ENCODE measurements at regions not wholly inside any gene's neighbourhood (a gene's known extent, or its start where the extent isn't known, plus 50 kb on each side); places are given as distances from the start of the nearest gene placed in this dataset.
A peak's percentile ranks its signal among the peaks of the same experiment; 100 is the strongest.

GRCh38 chrY:21295206-21295605, 215.9 kb upstream of the RBMY1B start:
- FAIRE-seq (no peak), DNase-seq (ENCODE audit: insufficient read length, low spot score) (no peak)
- no peak for TF ChIP-seq TAF1 (IDR thresholded peaks at IDR 0.05; ENCODE audit: low read depth, low read length)
- TF ChIP-seq POLR2AphosphoS5 (IDR thresholded peaks at IDR 0.05; ENCODE audit: low read depth, low read length): no peak
- no peak for TF ChIP-seq PAX5 (IDR thresholded peaks at IDR 0.05; ENCODE audit: insufficient read depth, low read length, severe bottlenecking)
- TF ChIP-seq POU2F2 (IDR thresholded peaks at IDR 0.05; ENCODE audit: low read depth, low read length): no peak
- TF ChIP-seq SPI1 (IDR thresholded peaks at IDR 0.05; ENCODE audit: low read depth, low read length): no peak

- FAIRE-seq: no peak
Observed at GRCh38 chrY:21302278-21302677, 208.9 kb upstream of the RBMY1B start.

GRCh38 chrY:21315366-21315765, 195.8 kb upstream of the RBMY1B start:
- no peak for FAIRE-seq
- DNase-seq (ENCODE audit: insufficient read length, low spot score): no peak
- TF ChIP-seq SPI1 (IDR thresholded peaks at IDR 0.05; ENCODE audit: low read depth, low read length) (no peak), PAX5 (IDR thresholded peaks at IDR 0.05; ENCODE audit: insufficient read depth, low read length, severe bottlenecking) (no peak), POLR2AphosphoS5 (IDR thresholded peaks at IDR 0.05; ENCODE audit: low read depth, low read length) (no peak), POU2F2 (IDR thresholded peaks at IDR 0.05; ENCODE audit: low read depth, low read length) (no peak), POLR2A (IDR thresholded peaks at IDR 0.05; ENCODE audit: low read depth, low read length) (no peak), TAF1 (IDR thresholded peaks at IDR 0.05; ENCODE audit: low read depth, low read length) (no peak)

More at GRCh38 chrY:21302278-21302677, 208.9 kb upstream of the RBMY1B start:
- TF ChIP-seq SPI1 (IDR thresholded peaks at IDR 0.05; ENCODE audit: low read depth, low read length) (peak; percentile 86), PAX5 (IDR thresholded peaks at IDR 0.05; ENCODE audit: insufficient read depth, low read length, severe bottlenecking) (no peak), POLR2A (IDR thresholded peaks at IDR 0.05; ENCODE audit: low read depth, low read length) (no peak), TAF1 (IDR thresholded peaks at IDR 0.05; ENCODE audit: low read depth, low read length) (no peak), POU2F2 (IDR thresholded peaks at IDR 0.05; ENCODE audit: low read depth, low read length) (no peak), POLR2AphosphoS5 (IDR thresholded peaks at IDR 0.05; ENCODE audit: low read depth, low read length) (no peak)
- DNase-seq (ENCODE audit: insufficient read length, low spot score): no peak
